IMR-90 (cell line): ENCODE measurements at regions not wholly inside any gene's neighbourhood (a gene's known extent, or its start where the extent isn't known, plus 50 kb on each side); places are given as distances from the start of the nearest gene placed in this dataset.

ENCODE experiments used
- ATAC-seq: fragments of 200-7000 bp; cut with Tn5 transposase; 2 replicates; pipeline ENCODE4 v1.9.1; 2020; ENCODE audit warnings: low read depth, mild to moderate bottlenecking, moderate library complexity
- BruUV-seq: library from RNA; stranded (reverse); fragments of 400-500 nt; replicated peaks from 2 replicates; lab custom pipeline; 2021; lab: Mats Ljungman, UMichigan
- CTCF ChIA-PET: fragments of 300-600 bp; formaldehyde crosslinking; extraction: SDS; loops from one replicate; lab custom pipeline; 2021; ENCODE audit warnings: antibody characterized with exemption; lab: Yijun Ruan, JAX
- POLR2A ChIA-PET: fragments of 300-600 bp; sonication (Branson Sonifier 250); formaldehyde crosslinking; loops from one replicate; lab custom pipeline; 2022; ENCODE audit warnings: antibody characterized with exemption; ENCODE audit not compliant: unreplicated experiment; lab: Charles Lee
- DNase-seq: peaks from one replicate; pipeline ENCODE4 v3.0.0; 2013
- H2AFZ ChIP-seq: replicated peaks from 2 replicates; pipeline ENCODE3; 2013; ENCODE audit warnings: low read length, mild to moderate bottlenecking; ENCODE audit not compliant: poor library complexity
- H2AK5ac ChIP-seq: 2 replicates; pipeline ENCODE4 v1.6.1; 2013; ENCODE audit warnings: low read depth, low read length, inconsistent platforms
- H2AK9ac ChIP-seq: replicated peaks from 2 replicates; pipeline ENCODE3; 2013; ENCODE audit warnings: mild to moderate bottlenecking, low read depth, low read length, moderate library complexity; ENCODE audit not compliant: poor library complexity
- H2BK120ac ChIP-seq: 2 replicates; pipeline ENCODE4 v1.6.1; 2013; ENCODE audit warnings: low read depth, low read length, inconsistent platforms
- H2BK15ac ChIP-seq: 3 replicates; pipeline ENCODE4 v1.6.1; 2013; ENCODE audit warnings: low read depth, low read length, inconsistent platforms
- H2BK20ac ChIP-seq: 2 replicates; pipeline ENCODE4 v1.6.1; 2013; ENCODE audit warnings: low read depth, mild to moderate bottlenecking, inconsistent platforms, low read length, moderate library complexity
- H2BK5ac ChIP-seq: 2 replicates; pipeline ENCODE4 v1.6.1; 2013; ENCODE audit warnings: mild to moderate bottlenecking, low read depth, low read length, inconsistent platforms; ENCODE audit not compliant: poor library complexity, severe bottlenecking
- H3K14ac ChIP-seq: replicated peaks from 2 replicates; pipeline ENCODE4 v1.6.1; 2013; ENCODE audit warnings: low read depth, low read length, inconsistent platforms
- H3K18ac ChIP-seq: 2 replicates; pipeline ENCODE4 v1.6.1; 2013; ENCODE audit warnings: low read depth, low read length, control low read depth
- H3K23ac ChIP-seq: 2 replicates; pipeline ENCODE4 v1.6.1; 2013; ENCODE audit warnings: low read depth, low read length, inconsistent platforms
- H3K27ac ChIP-seq: 2 replicates; pipeline ENCODE4 v1.5.1; 2013; ENCODE audit warnings: mild to moderate bottlenecking, control low read depth, low read length; ENCODE audit not compliant: insufficient read depth
- H3K27me3 ChIP-seq: 2 replicates; pipeline ENCODE4 v1.6.1; 2013; ENCODE audit warnings: low read length; ENCODE audit not compliant: control insufficient read depth, insufficient read depth
- H3K36me3 ChIP-seq: 2 replicates; pipeline ENCODE4 v1.6.1; 2013; ENCODE audit warnings: low read length, mixed read lengths; ENCODE audit not compliant: control insufficient read depth, insufficient read depth
- H3K4ac ChIP-seq: 2 replicates; pipeline ENCODE4 v1.6.1; 2013; ENCODE audit warnings: low read depth, low read length, inconsistent platforms
- H3K4me1 ChIP-seq: 2 replicates; pipeline ENCODE4 v1.6.1; 2013; ENCODE audit warnings: low read length, mixed read lengths; ENCODE audit not compliant: control insufficient read depth, insufficient read depth
- H3K4me2 ChIP-seq: 2 replicates; pipeline ENCODE4 v1.6.1; 2013; ENCODE audit warnings: low read depth, mild to moderate bottlenecking, control low read depth, low read length, moderate library complexity
- H3K4me3 ChIP-seq: 2 replicates; pipeline ENCODE4 v1.5.1; 2013; ENCODE audit warnings: low read depth, mild to moderate bottlenecking, control low read depth, low read length, moderate library complexity; ENCODE audit not compliant: insufficient read depth
- H3K56ac ChIP-seq: 2 replicates; pipeline ENCODE4 v1.6.1; 2013; ENCODE audit warnings: low read length, inconsistent platforms; ENCODE audit not compliant: insufficient read depth; ENCODE audit errors: extremely low read depth
- H3K79me1 ChIP-seq, 2 experiments: 2 replicates each; pipeline ENCODE4 v1.6.1; 2013; ENCODE audit warnings: low read length in 2 of 2, inconsistent platforms in 1 of 2, low read depth in 1 of 2
- H3K9ac ChIP-seq: 2 replicates; pipeline ENCODE4 v1.6.1; 2013; ENCODE audit warnings: low read depth, low read length, control low read depth
- H3K9me1 ChIP-seq: 2 replicates; pipeline ENCODE4 v1.6.1; 2013; ENCODE audit warnings: low read length, inconsistent platforms; ENCODE audit not compliant: insufficient read depth
- H3K9me3 ChIP-seq: 2 replicates; pipeline ENCODE4 v1.6.1; 2013; ENCODE audit warnings: low read length; ENCODE audit not compliant: control insufficient read depth, insufficient read depth
- H4K20me1 ChIP-seq: 2 replicates; pipeline ENCODE4 v1.6.1; 2013; ENCODE audit warnings: low read length, inconsistent platforms; ENCODE audit not compliant: insufficient read depth
- H4K5ac ChIP-seq: 2 replicates; pipeline ENCODE4 v1.6.1; 2013; ENCODE audit warnings: mild to moderate bottlenecking, low read depth, low read length, control low read depth
- H4K8ac ChIP-seq, 2 experiments: 2 replicates each; pipeline ENCODE4 v1.6.1; 2013; ENCODE audit warnings: low read depth in 2 of 2, low read length in 2 of 2, control low read depth in 1 of 2, inconsistent platforms in 1 of 2
- H4K91ac ChIP-seq: 2 replicates; pipeline ENCODE4 v1.6.1; 2013; ENCODE audit warnings: low read depth, low read length, inconsistent platforms; ENCODE audit not compliant: insufficient read depth
- BHLHE40 ChIP-seq: fragments of 150-350 bp; IDR thresholded peaks from 2 replicates; pipeline ENCODE4 v1.6.1; 2016; ENCODE audit warnings: mild to moderate bottlenecking, low read depth, low read length
- CEBPB ChIP-seq: IDR thresholded peaks from 2 replicates; pipeline ENCODE4 v1.6.1; 2012; ENCODE audit warnings: low read depth, low read length, improper control_type of control experiment
- CHD1 ChIP-seq: IDR thresholded peaks from 2 replicates; pipeline ENCODE4 v1.6.1; 2012; ENCODE audit warnings: low read depth, low read length, improper control_type of control experiment
- ELK1 ChIP-seq: fragments of 150-350 bp; IDR thresholded peaks from 2 replicates; pipeline ENCODE4 v1.6.1; 2016; ENCODE audit warnings: low read depth, mild to moderate bottlenecking, low read length, moderate library complexity, borderline replicate concordance
- FOS ChIP-seq: fragments of 150-350 bp; IDR thresholded peaks from 2 replicates; pipeline ENCODE4 v1.6.1; 2016; ENCODE audit warnings: low read depth, low read length
- MAFK ChIP-seq: IDR thresholded peaks from 2 replicates; pipeline ENCODE4 v1.6.1; 2012; ENCODE audit warnings: low read depth, low read length, improper control_type of control experiment
- MAZ ChIP-seq: IDR thresholded peaks from 2 replicates; pipeline ENCODE4 v1.6.1; 2012; ENCODE audit warnings: low read depth, mild to moderate bottlenecking, low read length, improper control_type of control experiment, moderate library complexity, borderline replicate concordance
- MXI1 ChIP-seq: IDR thresholded peaks from 2 replicates; pipeline ENCODE4 v1.6.1; 2012; ENCODE audit warnings: low read depth, mild to moderate bottlenecking, low read length, moderate library complexity, borderline replicate concordance
- POLR2A ChIP-seq: IDR thresholded peaks from 2 replicates; pipeline ENCODE4 v1.6.1; 2012; ENCODE audit warnings: mild to moderate bottlenecking, low read depth, low read length
- RAD21 ChIP-seq: IDR thresholded peaks from 2 replicates; pipeline ENCODE4 v1.6.1; 2012; ENCODE audit warnings: low read length, improper control_type of control experiment
- RCOR1 ChIP-seq: IDR thresholded peaks from 2 replicates; pipeline ENCODE4 v1.6.1; 2012; ENCODE audit warnings: mild to moderate bottlenecking, low read length, improper control_type of control experiment; ENCODE audit not compliant: insufficient replicate concordance
- RFX5 ChIP-seq: IDR thresholded peaks from 2 replicates; pipeline ENCODE4 v1.8.0; 2012; ENCODE audit warnings: low read depth, mild to moderate bottlenecking, low read length, moderate library complexity
- SMC3 ChIP-seq: fragments of 150-350 bp; IDR thresholded peaks from 2 replicates; pipeline ENCODE4 v1.6.1; 2016; ENCODE audit warnings: low read depth, mild to moderate bottlenecking, antibody characterized with exemption, low read length, moderate library complexity
- WGBS, 2 experiments: methylation state at CpG; one replicate each; pipeline versions ENCODE4 v1.1.5 to v1.1.7; 2013; ENCODE audit warnings: missing lambda C conversion rate in 2 of 2; ENCODE audit not compliant: insufficient read length in 1 of 2; ENCODE audit errors: extremely low coverage in 2 of 2; 5-methylcytosine and 5-hydroxymethylcytosine counted together
- dilution Hi-C: fragments of 300-500 bp; cut with HindIII; formaldehyde crosslinking; loops from one replicate; pipeline ENCODE4 v1.14.3; 2018; ENCODE audit warnings: low sequenced_read_pairs; ENCODE audit not compliant: unreplicated experiment
- in situ Hi-C: fragments of 300-500 bp; cut with MboI; formaldehyde crosslinking; loops from 3 replicates; pipeline ENCODE4 v1.14.3; 2019; ENCODE audit warnings: low sequenced_read_pairs, inconsistent platforms, mixed read lengths
- intact Hi-C: fragments of 100-400 bp; cut with micrococcal nuclease; formaldehyde crosslinking; loops from 2 replicates; pipeline ENCODE4 v1.10.0; 2022

- H3K23ac ChIP-seq, result no peak overlapping the region
- in situ Hi-C loops, result no loop called here
These were observed 380.3 kb upstream of the LCORL start for GRCh38 chr4:18401868-18402267.

More at GRCh38 chr4:18401868-18402267, 380.3 kb upstream of the LCORL start:
- Histone ChIP-seq H2BK15ac (no peak overlapping the region), H3K27me3 (no peaks in the 10 kb centered on the region), H4K5ac (no peak overlapping the region), H3K9me1 (no peaks in the 10 kb centered on the region), H3K4me2 (no peak overlapping the region), H3K36me3 (no peaks in the 10 kb centered on the region), H2BK5ac (no peak overlapping the region), H3K4ac (no peak overlapping the region), H3K27ac (no peak overlapping the region), H3K9me3 (peaks cover 7% of the 10 kb centered on the region), H3K18ac (no peak overlapping the region), H4K20me1 (no peaks in the 10 kb centered on the region), H3K14ac (no peak overlapping the region), H2AK5ac (no peak overlapping the region), H3K9ac (no peak overlapping the region), H2AK9ac (no peak overlapping the region), H3K79me1 (no peaks in the 10 kb centered on the region), H2AFZ (no peak overlapping the region), H2BK20ac (no peak overlapping the region), H3K4me1 (no peaks in the 10 kb centered on the region), H4K8ac (no peak overlapping the region), H3K4me3 (no peak overlapping the region), H4K91ac (no peak overlapping the region), H3K56ac (no peak overlapping the region), H2BK120ac (no peak overlapping the region)
- POLR2A ChIA-PET, result no interaction called here
- CTCF ChIA-PET, result no interaction called here
- DNase-seq (no peak), ATAC-seq (no peak)
- dilution Hi-C loops, result no loop called here
- no peak for TF ChIP-seq POLR2A
- no peak for TF ChIP-seq FOS
- no peak for TF ChIP-seq CHD1
- TF ChIP-seq MXI1, result no peak
- TF ChIP-seq RCOR1, result no peak
- no peak for TF ChIP-seq RAD21
- no peak for TF ChIP-seq MAFK
- no peak for TF ChIP-seq SMC3
- TF ChIP-seq BHLHE40, result no peak
- no peak for TF ChIP-seq ELK1
- no peak for TF ChIP-seq CEBPB
- TF ChIP-seq RFX5, result no peak
- no peak for TF ChIP-seq MAZ
- WGBS, 2 experiments, result no CpG with 5 or more reads among the region's 1 CpG
- no TSS peak for BruUV-seq
- intact Hi-C loops, result no loop called here
